Hematopoietic multipotent progenitor cell treated with erythropoietin and hydrocortisone succinate and interleukin-3 and kit ligand, for 8 days (in vitro differentiated cells): ENCODE measurements at regions not wholly inside any gene's neighbourhood (a gene's known extent, or its start where the extent isn't known, plus 50 kb on each side); places are given as distances from the start of the nearest gene placed in this dataset.
"Not testable (repeated sequence)": the region's sequence is repeated elsewhere in the genome, so short reads cannot be mapped to it uniquely, and the experiment has no call there.

Experiments
- DNase-seq: peaks from one replicate; pipeline ENCODE4 v3.0.0-alpha.2; 2015

GRCh38 chr7:12893292-12893691 lies 205.9 kb downstream of the ARL4A start:
- no peak for DNase-seq

DNA sequence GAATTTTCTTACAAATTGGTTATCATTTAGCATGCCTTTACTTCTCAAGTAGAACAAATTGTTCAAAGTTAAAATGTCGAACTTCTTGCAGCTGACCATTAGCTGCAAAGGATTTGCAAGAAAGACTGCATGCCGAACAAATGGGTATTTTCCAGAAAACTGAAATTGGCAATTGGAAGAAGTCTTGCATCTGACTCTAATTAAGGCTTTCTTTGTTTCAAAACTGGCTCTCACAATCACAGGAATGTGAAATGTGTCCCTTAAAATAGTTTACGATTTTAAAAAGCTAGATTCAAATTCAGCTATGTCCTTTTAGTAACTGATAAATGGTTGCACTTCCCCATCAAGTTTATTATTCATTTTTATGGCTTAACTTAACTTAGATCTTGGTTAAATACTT lies 207.9 kb downstream of the ARL4A start:
- no peak for DNase-seq

GRCh38 chr7:12896316-12896715 lies 208.9 kb downstream of the ARL4A start:
- DNase-seq: no peak

GRCh38 chr7:12898004-12898403 lies 210.6 kb downstream of the ARL4A start:
- DNase-seq: peak; percentile 2

- no peak for DNase-seq
Measured at GRCh38 chr7:12898620-12899019, 211.2 kb downstream of the ARL4A start.

- DNase-seq: no peak
Measured at GRCh38 chr7:12905671-12906070, 218.2 kb downstream of the ARL4A start.

GRCh38 chr7:12907774-12908173 lies 220.3 kb downstream of the ARL4A start:
- no peak for DNase-seq

- no peak for DNase-seq
Measured at GRCh38 chr7:12909483-12909882, 222.1 kb downstream of the ARL4A start.

GRCh38 chr7:12911053-12911452 lies 223.6 kb downstream of the ARL4A start:
- DNase-seq: no peak

DNA sequence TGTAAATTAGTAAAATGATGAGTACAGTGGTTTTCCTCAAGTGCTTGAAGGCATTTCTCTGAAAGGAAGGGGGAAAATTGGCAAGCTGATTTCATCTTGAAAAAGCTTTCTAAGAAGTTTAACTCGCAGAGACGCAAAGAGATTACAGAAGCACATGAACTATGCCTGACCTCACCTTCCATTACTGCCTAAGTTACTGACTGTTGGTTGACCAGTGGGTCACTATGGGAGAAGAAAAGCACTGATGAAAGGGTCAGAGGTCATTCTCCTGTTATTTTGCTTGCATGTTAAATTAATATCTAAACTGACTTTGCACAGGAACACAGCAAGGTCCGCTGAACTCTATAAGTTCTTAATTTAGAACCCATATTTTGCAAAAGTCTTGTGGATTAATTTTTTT lies 225.6 kb downstream of the ARL4A start:
- no peak for DNase-seq

GRCh38 chr7:12917801-12918200 lies 230.4 kb downstream of the ARL4A start:
- no peak for DNase-seq

DNA sequence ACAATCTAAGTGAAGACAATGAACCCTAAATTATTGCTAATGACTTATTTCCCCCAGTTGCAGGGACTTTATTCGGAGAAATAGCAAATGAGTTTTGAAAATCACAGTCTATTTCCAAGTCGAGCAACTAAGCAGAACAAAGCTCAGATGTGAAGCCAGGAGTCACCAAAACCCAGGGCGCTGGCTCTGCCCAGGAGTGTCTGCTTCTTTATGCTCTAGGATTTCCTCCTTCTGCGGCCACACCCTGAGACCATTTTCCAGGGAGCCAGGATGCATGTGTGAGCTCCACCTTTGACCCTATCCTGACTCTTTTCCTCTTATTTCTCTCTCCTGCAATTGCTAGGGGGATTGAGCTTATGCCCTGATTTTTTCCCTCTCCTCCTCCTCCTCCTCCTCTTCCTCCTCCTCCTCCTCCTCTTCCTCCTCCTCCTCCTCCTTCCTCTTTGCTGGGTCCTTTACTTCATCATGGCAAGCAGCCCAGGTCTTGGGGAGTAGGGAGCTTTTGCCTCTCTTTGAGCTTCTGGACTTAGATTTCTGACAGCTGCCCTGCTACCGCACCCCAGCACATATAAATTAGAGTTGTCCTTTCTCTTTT lies 234.4 kb downstream of the ARL4A start:
- no peak for DNase-seq

DNA sequence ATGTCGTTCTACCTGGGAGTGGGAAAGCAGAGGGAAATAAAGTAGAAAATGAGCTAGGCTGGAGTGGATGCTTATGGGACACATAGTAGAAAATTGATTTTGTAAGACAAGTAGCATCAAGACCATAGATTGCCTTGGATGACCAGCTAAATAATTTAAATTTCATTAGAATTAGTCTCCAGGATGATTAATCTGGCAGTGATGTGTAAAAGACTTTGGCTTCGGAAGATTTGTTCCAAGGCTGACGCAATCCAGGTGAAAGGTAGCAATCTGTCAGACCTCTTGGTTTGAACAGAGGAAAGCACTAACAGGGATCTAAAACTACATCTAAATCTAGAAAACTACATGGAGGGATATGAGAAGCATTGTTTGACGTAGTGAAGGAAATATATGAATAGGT lies 236.5 kb downstream of the ARL4A start:
- DNase-seq: no peak

GRCh38 chr7:12926206-12926605 lies 238.8 kb downstream of the ARL4A start:
- DNase-seq: no peak

GRCh38 chr7:12927635-12928434 lies 240.4 kb downstream of the ARL4A start:
- peak; percentile 32 for DNase-seq

GRCh38 chr7:12929476-12930140 lies 242.2 kb downstream of the ARL4A start:
- DNase-seq: peak; percentile 4

GRCh38 chr7:12930534-12930933 lies 243.1 kb downstream of the ARL4A start:
- peak; percentile 30 for DNase-seq

- DNase-seq: not testable (repeated sequence)
Measured at GRCh38 chr7:12931465-12931864, 244.0 kb downstream of the ARL4A start.

DNA sequence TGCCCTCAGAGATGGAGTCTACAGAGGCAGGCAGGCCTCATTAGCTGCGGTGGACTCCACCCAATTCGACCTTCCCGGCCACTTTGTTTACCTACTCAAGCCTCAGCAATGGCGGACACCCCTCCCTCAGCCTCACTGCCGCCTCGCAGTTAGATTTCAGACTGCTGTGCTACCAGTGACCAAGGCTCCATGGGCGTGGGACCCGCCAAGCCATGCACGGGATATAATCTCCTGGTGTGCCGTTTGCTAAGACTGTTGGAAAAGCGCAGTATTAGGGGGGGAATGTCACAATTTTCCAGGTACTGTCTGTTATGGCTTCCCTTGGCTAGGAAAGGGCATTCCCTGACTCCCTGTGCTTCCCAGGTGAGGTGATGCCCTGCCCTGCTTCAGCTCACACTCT lies 252.3 kb downstream of the ARL4A start:
- no peak for DNase-seq

GRCh38 chr7:12941512-12941911 lies 254.1 kb downstream of the ARL4A start:
- no peak for DNase-seq

GRCh38 chr7:12942609-12943008 lies 255.2 kb downstream of the ARL4A start:
- DNase-seq: no peak

- DNase-seq: no peak
Measured at GRCh38 chr7:12943781-12944180, 256.3 kb downstream of the ARL4A start.

GRCh38 chr7:12945901-12946300 lies 258.5 kb downstream of the ARL4A start:
- no peak for DNase-seq

GRCh38 chr7:12947465-12947864 lies 260.0 kb downstream of the ARL4A start:
- no peak for DNase-seq
